NT2/D1 (cell line): ENCODE measurements at regions not wholly inside any gene's neighbourhood (a gene's known extent, or its start where the extent isn't known, plus 50 kb on each side); places are given as distances from the start of the nearest gene placed in this dataset.

Experiments
- YY1 ChIP-seq: IDR thresholded peaks from 2 replicates; pipeline ENCODE4 v1.6.1; 2011; ENCODE audit not compliant: insufficient read length, insufficient read depth
- ZNF274 ChIP-seq: IDR thresholded peaks from 2 replicates; pipeline ENCODE4 v1.6.1; 2011; ENCODE audit warnings: mild to moderate bottlenecking, low read depth, low read length

DNA sequence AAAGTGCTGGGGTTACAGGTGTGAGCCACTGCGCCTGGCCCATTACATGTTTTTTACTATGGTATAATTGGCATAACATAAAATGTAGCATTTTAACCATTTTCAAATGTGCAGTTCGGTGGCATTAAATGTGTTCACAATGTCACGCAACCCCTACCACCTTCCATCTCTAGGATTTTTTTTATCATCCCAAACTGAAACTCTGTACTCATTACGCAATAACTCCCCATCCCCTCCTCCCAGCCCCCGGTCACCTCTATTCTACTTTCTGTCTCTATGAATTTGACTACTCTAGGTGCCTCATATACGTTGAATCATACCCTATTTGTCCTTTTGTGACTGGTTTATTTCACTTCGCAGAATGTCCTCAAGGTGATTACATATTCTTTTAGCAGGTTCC is 233.1 kb upstream of the ARID1B start:
- no peak for TF ChIP-seq YY1
- TF ChIP-seq ZNF274: no peak
